Keratinocyte (primary cell): ENCODE measurements at regions not wholly inside any gene's neighbourhood (a gene's known extent, or its start where the extent isn't known, plus 50 kb on each side); places are given as distances from the start of the nearest gene placed in this dataset.

Source experiments
- DNase-seq: peaks from one replicate; pipeline ENCODE4 v3.0.0-alpha.2; 2011; ENCODE audit warnings: low read depth, missing footprints, low spot score
- FAIRE-seq: peaks from 2 replicates; lab custom pipeline; 2011; peaks lifted over from hg19 to GRCh38; lab: Jason Lieb, UNC
- H2AFZ ChIP-seq: 2 replicates; pipeline ENCODE4 v1.6.0; 2012; ENCODE audit warnings: low read length, control low read depth, inconsistent platforms; ENCODE audit not compliant: control insufficient read depth
- H3K27ac ChIP-seq: 2 replicates; pipeline ENCODE4 v1.5.1; 2011; ENCODE audit warnings: low read length; ENCODE audit not compliant: control insufficient read depth, insufficient read depth
- H3K27me3 ChIP-seq: 3 replicates; pipeline ENCODE4 v1.6.0; 2011; ENCODE audit warnings: low read length; ENCODE audit not compliant: control insufficient read depth, insufficient read depth; ENCODE audit errors: extremely low read depth
- H3K36me3 ChIP-seq, 2 experiments: 2 replicates in 1 of 2; 3 replicates in 1 of 2; pipeline ENCODE4 v1.5.1; 2011; ENCODE audit warnings: low read length in 2 of 2, mild to moderate bottlenecking in 1 of 2; ENCODE audit not compliant: control insufficient read depth in 2 of 2, insufficient read depth in 2 of 2; ENCODE audit errors: extremely low read depth in 1 of 2
- H3K4me1 ChIP-seq: 3 replicates; pipeline ENCODE4 v1.5.1; 2011; ENCODE audit warnings: low read length; ENCODE audit not compliant: control insufficient read depth, insufficient read depth; ENCODE audit errors: extremely low read depth
- H3K4me2 ChIP-seq: 3 replicates; pipeline ENCODE4 v1.6.0; 2011; ENCODE audit warnings: low read depth, low read length; ENCODE audit not compliant: control insufficient read depth, insufficient read depth; ENCODE audit errors: extremely low read depth
- H3K4me3 ChIP-seq, 3 experiments: fragments of 200-600 bp in 1 of 3; sonication (generic) in 1 of 3; 2 replicates in 2 of 3; 3 replicates in 1 of 3; pipeline ENCODE4 v1.5.1; 2011 to 2016; ENCODE audit warnings: low read length in 3 of 3, mild to moderate bottlenecking in 3 of 3, control low read depth in 2 of 3, inconsistent platforms in 1 of 3, low read depth in 1 of 3, mixed read lengths in 1 of 3, mixed run types in 1 of 3, moderate library complexity in 1 of 3; ENCODE audit not compliant: control insufficient read depth in 2 of 3, insufficient read depth in 2 of 3; ENCODE audit errors: extremely low read depth in 1 of 3
- H3K79me2 ChIP-seq: 2 replicates; pipeline ENCODE4 v1.6.0; 2012; ENCODE audit warnings: low read length; ENCODE audit not compliant: control insufficient read depth, insufficient read depth
- H3K9ac ChIP-seq: 3 replicates; pipeline ENCODE4 v1.6.0; 2011; ENCODE audit warnings: low read length; ENCODE audit not compliant: control insufficient read depth, insufficient read depth; ENCODE audit errors: extremely low read depth
- H3K9me1 ChIP-seq: 3 replicates; pipeline ENCODE4 v1.6.0; 2011; ENCODE audit warnings: low read length; ENCODE audit not compliant: control insufficient read depth, insufficient read depth; ENCODE audit errors: extremely low read depth
- H3K9me3 ChIP-seq: 2 replicates; pipeline ENCODE4 v1.5.1; 2012; ENCODE audit warnings: low read depth, low read length; ENCODE audit not compliant: control insufficient read depth
- H4K20me1 ChIP-seq: 3 replicates; pipeline ENCODE4 v1.6.0; 2011; ENCODE audit warnings: low read length; ENCODE audit not compliant: control insufficient read depth, insufficient read depth; ENCODE audit errors: extremely low read depth
- EZH2 ChIP-seq: IDR thresholded peaks from one replicate; pipeline ENCODE4 v1.6.1; 2012; ENCODE audit warnings: inconsistent platforms, mild to moderate bottlenecking, low read length, moderate library complexity
- dilution Hi-C: fragments of 300-500 bp; cut with MboI; formaldehyde crosslinking; loops from one replicate; pipeline ENCODE4 v1.7.0; 2020; ENCODE audit warnings: low sequenced_read_pairs; ENCODE audit not compliant: extremely low pct_ligation_motif_present
- TF ChIP-seq, protein P1 (sequence below), 3 experiments: IDR thresholded peaks in 1 of 3; conservative IDR thresholded peaks in 1 of 3; optimal IDR thresholded peaks in 1 of 3; 2 replicates in 2 of 3; 3 replicates in 1 of 3; pipeline versions ENCODE3 to v1.5.1; 2011; ENCODE audit warnings: low read length in 3 of 3, mild to moderate bottlenecking in 3 of 3, moderate library complexity in 2 of 3, control low read depth in 1 of 3, inconsistent platforms in 1 of 3; ENCODE audit not compliant: insufficient read depth in 2 of 3; ENCODE audit errors: extremely low read depth in 1 of 3

DNA sequence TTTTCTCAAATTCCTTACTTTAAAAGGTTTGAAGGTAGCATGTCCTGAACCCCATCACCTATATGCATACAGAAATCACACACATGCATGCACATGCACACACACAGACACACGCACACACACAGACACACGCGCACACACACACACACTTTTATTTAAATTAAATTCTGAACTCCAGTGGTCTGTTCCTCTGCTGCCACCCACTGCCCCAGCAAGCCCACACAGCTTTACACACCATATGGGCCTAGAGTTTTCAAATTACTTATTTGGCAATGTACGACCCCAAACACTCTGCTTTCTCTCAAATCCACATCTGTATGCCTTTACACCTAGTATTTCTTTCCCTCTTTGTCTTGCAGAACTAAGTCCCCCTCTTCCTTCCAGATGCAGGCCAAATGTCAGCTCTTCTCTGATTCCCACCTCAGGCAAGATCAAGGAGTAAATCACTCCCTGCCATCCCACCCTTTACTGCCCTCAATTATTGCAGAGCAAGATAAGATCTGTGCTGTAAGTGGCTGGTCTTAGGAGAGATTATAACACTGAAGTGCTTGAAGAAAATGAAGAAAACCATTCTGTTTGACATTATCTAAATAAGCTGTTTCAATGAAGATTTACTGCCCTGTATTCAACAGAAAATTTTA lies 429.9 kb upstream of the CXADR start:
- H4K20me1 ChIP-seq = no peaks in the 10 kb centered on the region
- no peaks in the 10 kb centered on the region for H3K9me3 ChIP-seq
- dilution Hi-C loops = no loop called here

DNA sequence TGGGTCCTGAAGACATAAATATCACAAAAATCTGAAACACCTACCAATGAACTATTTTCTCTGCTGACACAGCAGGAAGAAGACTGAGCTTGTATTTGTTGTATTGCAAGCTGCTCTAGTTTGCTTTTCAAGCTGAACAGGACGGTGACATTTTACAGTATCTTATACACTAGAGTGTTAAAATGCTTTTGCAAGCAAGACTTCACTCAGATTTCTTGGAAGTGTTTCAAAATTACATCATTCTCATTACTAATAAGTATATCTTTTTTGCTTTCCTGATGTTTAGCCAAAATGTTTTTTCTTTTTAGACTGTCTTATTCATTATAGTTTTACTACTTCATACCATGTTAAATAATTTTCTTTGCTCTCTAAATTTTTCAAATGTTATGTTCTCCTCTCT lies 427.1 kb upstream of the CXADR start:
- Histone ChIP-seq H4K20me1 (no peaks in the 10 kb centered on the region), H2AFZ (no peak overlapping the region), H3K9me3 (no peaks in the 10 kb centered on the region), H3K27me3 (no peaks in the 10 kb centered on the region), H3K4me2 (no peak overlapping the region), H3K4me3 (no peak overlapping the region), H3K9me1 (no peaks in the 10 kb centered on the region), H3K9ac (no peak overlapping the region), H3K27ac (no peak overlapping the region), H3K79me2 (no peaks in the 10 kb centered on the region), H3K36me3 (no peaks in the 10 kb centered on the region), H3K4me1 (no peaks in the 10 kb centered on the region)
- TF ChIP-seq EZH2 = no peak
- TF ChIP-seq, protein P1, sequence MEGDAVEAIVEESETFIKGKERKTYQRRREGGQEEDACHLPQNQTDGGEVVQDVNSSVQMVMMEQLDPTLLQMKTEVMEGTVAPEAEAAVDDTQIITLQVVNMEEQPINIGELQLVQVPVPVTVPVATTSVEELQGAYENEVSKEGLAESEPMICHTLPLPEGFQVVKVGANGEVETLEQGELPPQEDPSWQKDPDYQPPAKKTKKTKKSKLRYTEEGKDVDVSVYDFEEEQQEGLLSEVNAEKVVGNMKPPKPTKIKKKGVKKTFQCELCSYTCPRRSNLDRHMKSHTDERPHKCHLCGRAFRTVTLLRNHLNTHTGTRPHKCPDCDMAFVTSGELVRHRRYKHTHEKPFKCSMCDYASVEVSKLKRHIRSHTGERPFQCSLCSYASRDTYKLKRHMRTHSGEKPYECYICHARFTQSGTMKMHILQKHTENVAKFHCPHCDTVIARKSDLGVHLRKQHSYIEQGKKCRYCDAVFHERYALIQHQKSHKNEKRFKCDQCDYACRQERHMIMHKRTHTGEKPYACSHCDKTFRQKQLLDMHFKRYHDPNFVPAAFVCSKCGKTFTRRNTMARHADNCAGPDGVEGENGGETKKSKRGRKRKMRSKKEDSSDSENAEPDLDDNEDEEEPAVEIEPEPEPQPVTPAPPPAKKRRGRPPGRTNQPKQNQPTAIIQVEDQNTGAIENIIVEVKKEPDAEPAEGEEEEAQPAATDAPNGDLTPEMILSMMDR (optimal IDR thresholded peaks at IDR 0.05 in 1 of 3, IDR thresholded peaks at IDR 0.05 in 1 of 3, conservative IDR thresholded peaks at IDR 0.05 in 1 of 3; ENCODE audit: extremely low read depth in 1 of 3, insufficient read depth in 2 of 3, low read length in 3 of 3) = no peak
- dilution Hi-C loops = no loop called here
- no peak for DNase-seq
- no peak for FAIRE-seq

More for the DNA sequence above, 429.9 kb upstream of the CXADR start:
- no peaks in the 10 kb centered on the region for H3K36me3 ChIP-seq
- no peak overlapping the region for H2AFZ ChIP-seq
- H3K9me1 ChIP-seq = no peaks in the 10 kb centered on the region
- no peaks in the 10 kb centered on the region for H3K27me3 ChIP-seq
- no peak for TF ChIP-seq EZH2
- TF ChIP-seq, protein P1 (optimal IDR thresholded peaks at IDR 0.05 in 1 of 3, IDR thresholded peaks at IDR 0.05 in 1 of 3, conservative IDR thresholded peaks at IDR 0.05 in 1 of 3; ENCODE audit: extremely low read depth in 1 of 3, insufficient read depth in 2 of 3, low read length in 3 of 3) = peak in 1 of 3 experiments; percentile 2
- FAIRE-seq (no peak), DNase-seq (no peak)
- no peak overlapping the region for H3K27ac ChIP-seq
- H3K4me2 ChIP-seq = no peak overlapping the region
- H3K4me1 ChIP-seq = no peaks in the 10 kb centered on the region
- no peaks in the 10 kb centered on the region for H3K79me2 ChIP-seq
- H3K9ac ChIP-seq = no peak overlapping the region
- H3K4me3 ChIP-seq = no peak overlapping the region
